HepG2 (cell line): ENCODE measurements at regions not wholly inside any gene's neighbourhood (a gene's known extent, or its start where the extent isn't known, plus 50 kb on each side); places are given as distances from the start of the nearest gene placed in this dataset.
A peak's percentile ranks its signal among the peaks of the same experiment; 100 is the strongest.

Source experiments
- ATM ChIP-seq: fragments of 450-650 bp; IDR thresholded peaks from 2 replicates; pipeline ENCODE4 v1.7.1; 2017; ENCODE audit warnings: mild to moderate bottlenecking, borderline replicate concordance
- KDM3A ChIP-seq: IDR thresholded peaks from 2 replicates; pipeline ENCODE4 v1.6.1; 2018; ENCODE audit warnings: low read depth, missing compliant biosample characterization
- KLF12 ChIP-seq: sonication (generic); formaldehyde crosslinking; IDR thresholded peaks from 2 replicates; pipeline ENCODE4 v1.4.0; 2020; ENCODE audit warnings: missing genetic modification reagents, borderline replicate concordance
- NBN ChIP-seq: fragments of 450-650 bp; conservative IDR thresholded peaks from 2 replicates; pipeline ENCODE4 v1.6.1; 2017
- NR3C1 ChIP-seq: sonication (generic); formaldehyde crosslinking; IDR thresholded peaks from 2 replicates; pipeline ENCODE4 v1.4.0; 2020; ENCODE audit warnings: missing genetic modification reagents
- RFXAP ChIP-seq: sonication (generic); formaldehyde crosslinking; IDR thresholded peaks from 2 replicates; pipeline ENCODE4 v1.4.0; 2020; ENCODE audit warnings: missing genetic modification reagents, borderline replicate concordance
- SOX5 ChIP-seq: IDR thresholded peaks from 2 replicates; pipeline ENCODE4 v1.6.1; 2016; ENCODE audit warnings: borderline replicate concordance
- SRSF4 ChIP-seq: fragments of 200-400 bp; formaldehyde crosslinking; IDR thresholded peaks from one replicate; pipeline ENCODE4 v1.6.1; 2018; ENCODE audit warnings: mild to moderate bottlenecking, low read depth, low read length, moderate library complexity; ENCODE audit not compliant: poor library complexity, severe bottlenecking
- ZFAT ChIP-seq: sonication (generic); formaldehyde crosslinking; conservative IDR thresholded peaks from 2 replicates; pipeline ENCODE4 v1.8.1; 2023; ENCODE audit warnings: missing genetic modification reagents, inconsistent platforms
- ZNF672 ChIP-seq: sonication (generic); formaldehyde crosslinking; IDR thresholded peaks from 2 replicates; pipeline ENCODE4 v1.8.1; 2022; ENCODE audit warnings: missing genetic modification reagents
- TF ChIP-seq, protein P1 (sequence below): sonication (generic); formaldehyde crosslinking; IDR thresholded peaks from 2 replicates; pipeline ENCODE4; 2020; ENCODE audit warnings: missing genetic modification reagents, mild to moderate bottlenecking, borderline replicate concordance
- TF ChIP-seq, protein P2 (sequence below): fragments of 450-650 bp; IDR thresholded peaks from 2 replicates; pipeline ENCODE4 v1.6.1; 2017
- TF ChIP-seq, protein P3 (sequence below): sonication (generic); formaldehyde crosslinking; IDR thresholded peaks from 2 replicates; pipeline ENCODE4 v1.5.0; 2020; ENCODE audit warnings: missing genetic modification reagents, mild to moderate bottlenecking, borderline replicate concordance
- TF ChIP-seq, protein P4 (sequence below), 2 experiments: sonication (generic) in 1 of 2; formaldehyde crosslinking in 1 of 2; IDR thresholded peaks; 2 replicates each; pipeline versions ENCODE4 v1.5.1 to v1.6.1; 2011 to 2020; ENCODE audit warnings: borderline replicate concordance in 1 of 2, low read depth in 1 of 2, low read length in 1 of 2, mild to moderate bottlenecking in 1 of 2, missing genetic modification reagents in 1 of 2, moderate library complexity in 1 of 2
- TF ChIP-seq, protein P5 (sequence below): sonication (generic); formaldehyde crosslinking; IDR thresholded peaks from 2 replicates; pipeline ENCODE4 v1.5.0; 2020; ENCODE audit warnings: mild to moderate bottlenecking, missing genetic modification reagents, borderline replicate concordance

DNA sequence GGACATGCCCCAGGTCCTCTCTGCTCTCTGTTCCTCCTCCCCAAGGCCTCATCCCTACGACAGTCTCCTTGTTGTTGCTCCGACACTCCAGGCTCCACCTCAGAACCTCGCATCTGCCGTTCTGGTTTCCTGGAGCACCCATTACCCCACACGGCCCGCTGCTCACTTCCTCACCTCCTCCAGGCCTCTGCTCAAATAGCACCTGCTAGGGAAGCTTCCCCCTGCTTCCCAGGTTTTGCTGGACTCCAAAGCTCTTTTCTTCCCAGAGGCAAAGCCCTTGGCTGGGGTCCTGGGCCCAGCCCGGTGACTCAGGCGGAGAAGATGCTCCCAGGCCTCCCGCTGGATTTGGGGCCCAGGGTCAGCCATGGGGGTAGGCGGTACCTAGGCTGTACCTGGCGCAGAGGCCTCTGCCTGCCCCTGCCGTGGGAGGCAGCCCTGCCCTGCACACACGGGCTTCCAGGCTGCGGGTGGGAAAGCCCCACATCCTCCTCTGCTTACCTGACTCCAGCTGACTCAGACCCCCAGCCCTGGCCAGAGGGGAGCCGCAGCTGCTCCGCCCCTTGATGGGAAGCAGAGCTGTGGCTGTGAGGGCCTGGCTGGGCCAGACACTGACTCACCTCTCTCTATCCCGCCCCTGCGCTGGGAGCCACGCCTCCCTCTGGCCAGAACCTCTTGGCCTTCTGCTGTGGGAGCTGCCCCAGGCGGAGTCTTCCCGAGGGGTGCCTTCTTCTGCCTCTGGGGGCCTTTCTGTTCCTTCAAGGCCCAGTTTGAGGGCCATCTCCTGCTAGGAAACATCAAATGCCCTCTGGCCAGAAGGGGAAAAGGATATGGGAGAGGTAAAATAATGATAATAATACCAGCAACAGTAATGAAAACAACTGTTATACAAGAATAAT lies 130.5 kb downstream of the CEBPB start (continued):
- TF ChIP-seq, protein P1, sequence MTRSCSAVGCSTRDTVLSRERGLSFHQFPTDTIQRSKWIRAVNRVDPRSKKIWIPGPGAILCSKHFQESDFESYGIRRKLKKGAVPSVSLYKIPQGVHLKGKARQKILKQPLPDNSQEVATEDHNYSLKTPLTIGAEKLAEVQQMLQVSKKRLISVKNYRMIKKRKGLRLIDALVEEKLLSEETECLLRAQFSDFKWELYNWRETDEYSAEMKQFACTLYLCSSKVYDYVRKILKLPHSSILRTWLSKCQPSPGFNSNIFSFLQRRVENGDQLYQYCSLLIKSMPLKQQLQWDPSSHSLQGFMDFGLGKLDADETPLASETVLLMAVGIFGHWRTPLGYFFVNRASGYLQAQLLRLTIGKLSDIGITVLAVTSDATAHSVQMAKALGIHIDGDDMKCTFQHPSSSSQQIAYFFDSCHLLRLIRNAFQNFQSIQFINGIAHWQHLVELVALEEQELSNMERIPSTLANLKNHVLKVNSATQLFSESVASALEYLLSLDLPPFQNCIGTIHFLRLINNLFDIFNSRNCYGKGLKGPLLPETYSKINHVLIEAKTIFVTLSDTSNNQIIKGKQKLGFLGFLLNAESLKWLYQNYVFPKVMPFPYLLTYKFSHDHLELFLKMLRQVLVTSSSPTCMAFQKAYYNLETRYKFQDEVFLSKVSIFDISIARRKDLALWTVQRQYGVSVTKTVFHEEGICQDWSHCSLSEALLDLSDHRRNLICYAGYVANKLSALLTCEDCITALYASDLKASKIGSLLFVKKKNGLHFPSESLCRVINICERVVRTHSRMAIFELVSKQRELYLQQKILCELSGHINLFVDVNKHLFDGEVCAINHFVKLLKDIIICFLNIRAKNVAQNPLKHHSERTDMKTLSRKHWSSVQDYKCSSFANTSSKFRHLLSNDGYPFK (CRISPR knock-in tag) = peak; percentile 72; the same call in 1 of the 2 replicates
- TF ChIP-seq KLF12 (CRISPR knock-in tag) (peak; percentile 70; the same call in 1 of the 2 replicates), RFXAP (CRISPR knock-in tag) (no peak), SRSF4 (no peak), NR3C1 (no peak), ZFAT (CRISPR knock-in tag) (no peak), ATM (no peak), SOX5 (CRISPR knock-in tag) (peak; percentile 69), ZNF672 (no peak), NBN (no peak), KDM3A (CRISPR knock-in tag) (peak; percentile 69)
- TF ChIP-seq, protein P2, sequence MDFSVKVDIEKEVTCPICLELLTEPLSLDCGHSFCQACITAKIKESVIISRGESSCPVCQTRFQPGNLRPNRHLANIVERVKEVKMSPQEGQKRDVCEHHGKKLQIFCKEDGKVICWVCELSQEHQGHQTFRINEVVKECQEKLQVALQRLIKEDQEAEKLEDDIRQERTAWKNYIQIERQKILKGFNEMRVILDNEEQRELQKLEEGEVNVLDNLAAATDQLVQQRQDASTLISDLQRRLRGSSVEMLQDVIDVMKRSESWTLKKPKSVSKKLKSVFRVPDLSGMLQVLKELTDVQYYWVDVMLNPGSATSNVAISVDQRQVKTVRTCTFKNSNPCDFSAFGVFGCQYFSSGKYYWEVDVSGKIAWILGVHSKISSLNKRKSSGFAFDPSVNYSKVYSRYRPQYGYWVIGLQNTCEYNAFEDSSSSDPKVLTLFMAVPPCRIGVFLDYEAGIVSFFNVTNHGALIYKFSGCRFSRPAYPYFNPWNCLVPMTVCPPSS = no peak
- TF ChIP-seq, protein P3, sequence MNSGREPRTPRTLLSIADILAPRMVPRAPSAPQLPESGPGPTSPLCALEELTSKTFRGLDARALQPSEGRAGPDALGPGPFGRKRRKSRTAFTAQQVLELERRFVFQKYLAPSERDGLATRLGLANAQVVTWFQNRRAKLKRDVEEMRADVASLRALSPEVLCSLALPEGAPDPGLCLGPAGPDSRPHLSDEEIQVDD (CRISPR knock-in tag) = no peak; the same call in 1 of the 2 replicates
- TF ChIP-seq, protein P4, sequence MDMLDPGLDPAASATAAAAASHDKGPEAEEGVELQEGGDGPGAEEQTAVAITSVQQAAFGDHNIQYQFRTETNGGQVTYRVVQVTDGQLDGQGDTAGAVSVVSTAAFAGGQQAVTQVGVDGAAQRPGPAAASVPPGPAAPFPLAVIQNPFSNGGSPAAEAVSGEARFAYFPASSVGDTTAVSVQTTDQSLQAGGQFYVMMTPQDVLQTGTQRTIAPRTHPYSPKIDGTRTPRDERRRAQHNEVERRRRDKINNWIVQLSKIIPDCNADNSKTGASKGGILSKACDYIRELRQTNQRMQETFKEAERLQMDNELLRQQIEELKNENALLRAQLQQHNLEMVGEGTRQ (IDR thresholded peaks at IDR 0.05; ENCODE audit: low read depth, low read length) = no peak
- TF ChIP-seq, protein P4 (CRISPR knock-in tag; IDR thresholded peaks at IDR 0.05; ENCODE audit: borderline replicate concordance) = no peak; the same call in 1 of the 2 replicates
- TF ChIP-seq, protein P5, sequence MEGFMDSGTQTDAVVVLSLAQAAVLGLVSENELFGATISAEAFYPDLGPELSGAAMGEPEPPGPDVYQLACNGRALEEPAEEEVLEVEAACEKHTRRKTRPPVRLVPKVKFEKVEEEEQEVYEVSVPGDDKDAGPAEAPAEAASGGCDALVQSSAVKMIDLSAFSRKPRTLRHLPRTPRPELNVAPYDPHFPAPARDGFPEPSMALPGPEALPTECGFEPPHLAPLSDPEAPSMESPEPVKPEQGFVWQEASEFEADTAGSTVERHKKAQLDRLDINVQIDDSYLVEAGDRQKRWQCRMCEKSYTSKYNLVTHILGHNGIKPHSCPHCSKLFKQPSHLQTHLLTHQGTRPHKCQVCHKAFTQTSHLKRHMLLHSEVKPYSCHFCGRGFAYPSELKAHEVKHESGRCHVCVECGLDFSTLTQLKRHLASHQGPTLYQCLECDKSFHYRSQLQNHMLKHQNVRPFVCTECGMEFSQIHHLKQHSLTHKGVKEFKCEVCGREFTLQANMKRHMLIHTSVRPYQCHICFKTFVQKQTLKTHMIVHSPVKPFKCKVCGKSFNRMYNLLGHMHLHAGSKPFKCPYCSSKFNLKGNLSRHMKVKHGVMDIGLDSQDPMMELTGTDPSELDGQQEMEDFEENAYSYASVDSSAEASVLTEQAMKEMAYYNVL (CRISPR knock-in tag) = no peak; the same call in 1 of the 2 replicates
